Natural killer cell (primary cell): ENCODE measurements at regions not wholly inside any gene's neighbourhood (a gene's known extent, or its start where the extent isn't known, plus 50 kb on each side); places are given as distances from the start of the nearest gene placed in this dataset.

ENCODE experiments used
- ATAC-seq, 3 donors: fragments of 150-1000 bp in 2 of 3; fragments of 200-7000 bp in 1 of 3; cut with Tn5 transposase; 1 replicate in 1 of 3; 2 replicates in 2 of 3; pipeline ENCODE4 v1.10.0; 2021; ENCODE audit warnings: mild to moderate bottlenecking in 2 of 3, moderate library complexity in 2 of 3
- DNase-seq, 2 donors: peaks; one replicate each; pipeline versions ENCODE4 v3.0.0 to v3.0.0-alpha.2; 2013 to 2021; ENCODE audit warnings: mixed read lengths in 1 of 2
- H3K27ac ChIP-seq: one replicate; pipeline ENCODE4 v1.5.1; 2013; ENCODE audit warnings: mild to moderate bottlenecking, low read length
- H3K27me3 ChIP-seq: one replicate; pipeline ENCODE4 v1.6.1; 2013; ENCODE audit warnings: low read length; ENCODE audit not compliant: control insufficient read depth, insufficient read depth
- H3K36me3 ChIP-seq: one replicate; pipeline ENCODE4 v1.6.1; 2013; ENCODE audit warnings: low read length; ENCODE audit not compliant: control insufficient read depth, insufficient read depth
- H3K4me1 ChIP-seq: one replicate; pipeline ENCODE4 v1.6.1; 2013; ENCODE audit warnings: low read length; ENCODE audit not compliant: control insufficient read depth, insufficient read depth
- H3K4me3 ChIP-seq: one replicate; pipeline ENCODE4 v1.5.1; 2013; ENCODE audit warnings: low read length
- H3K9me3 ChIP-seq: one replicate; pipeline ENCODE4 v1.6.1; 2013; ENCODE audit warnings: low read length; ENCODE audit not compliant: control insufficient read depth, insufficient read depth
- H3K27ac Mint-ChIP-seq, 2 donors: one replicate each; pipeline ENCODE4 v1.8.0; 2022; ENCODE audit warnings: mild to moderate bottlenecking in 2 of 2, mixed read lengths in 2 of 2, moderate library complexity in 1 of 2
- H3K27me3 Mint-ChIP-seq, 2 donors: one replicate each; pipeline ENCODE4 v1.8.0; 2022; ENCODE audit warnings: low read depth in 2 of 2, mixed read lengths in 2 of 2
- H3K36me3 Mint-ChIP-seq: one replicate; pipeline ENCODE4 v1.8.0; 2022; ENCODE audit warnings: mixed read lengths
- H3K4me1 Mint-ChIP-seq, 2 donors: one replicate each; pipeline ENCODE4 v1.8.0; 2022; ENCODE audit warnings: mixed read lengths in 2 of 2
- H3K4me3 Mint-ChIP-seq: one replicate; pipeline ENCODE4 v1.8.0; 2022; ENCODE audit warnings: mild to moderate bottlenecking, moderate library complexity, mixed read lengths
- H3K9me3 Mint-ChIP-seq, 2 donors: one replicate each; pipeline ENCODE4 v1.8.0; 2022; ENCODE audit warnings: mixed read lengths in 2 of 2
- CTCF ChIP-seq: fragments of 200-600 bp; IDR thresholded peaks from one replicate; pipeline ENCODE4 v1.8.0; 2022; ENCODE audit warnings: antibody characterized with exemption
- WGBS: methylation state at CpG from one replicate; pipeline ENCODE4 v1.1.7; 2013; ENCODE audit warnings: missing lambda C conversion rate; ENCODE audit not compliant: insufficient coverage; 5-methylcytosine and 5-hydroxymethylcytosine counted together
- intact Hi-C: fragments of 100-400 bp; cut with micrococcal nuclease; formaldehyde crosslinking; loops from one replicate; pipeline ENCODE4 v1.14.2; 2022

DNA sequence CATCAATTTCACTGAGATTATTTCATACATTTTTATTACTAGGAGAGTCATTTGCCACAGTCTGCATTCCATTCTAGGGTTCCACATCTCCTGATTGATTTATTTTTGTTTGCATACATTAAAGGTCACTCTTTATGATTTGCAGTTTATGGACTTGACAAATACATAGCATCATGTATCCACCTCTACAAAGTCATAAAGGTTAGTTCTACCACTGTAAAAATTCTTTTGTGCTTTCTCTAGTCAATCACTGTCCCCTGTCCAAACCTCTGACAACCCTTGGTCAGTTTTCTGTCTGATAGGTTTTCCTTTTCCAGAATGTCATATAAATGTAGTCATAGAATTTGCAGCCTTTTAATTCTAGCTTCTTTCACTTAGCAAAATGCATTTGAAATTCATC is 434.6 kb upstream of the MON1B start:
- Mint-ChIP-seq H3K27me3 (no peaks in the 10 kb centered on the region), H3K27ac (no peak overlapping the region)
- intact Hi-C loops, result no loop called here

GRCh38 chr16:76756951-76757350 is 434.0 kb upstream of the MON1B start:
- TF ChIP-seq CTCF, result no peak
- no peaks in the 10 kb centered on the region for H3K27me3 ChIP-seq
- Mint-ChIP-seq H3K4me3 (no peak overlapping the region), H3K27me3 (no peaks in the 10 kb centered on the region), H3K27ac (no peak overlapping the region), H3K36me3 (peaks cover 7% of the 10 kb centered on the region), H3K9me3 (peaks cover 9 to 14% of the 10 kb centered on the region in 2 donors), H3K4me1 (no peaks in the 10 kb centered on the region)
- no peaks in the 10 kb centered on the region for H3K36me3 ChIP-seq
- no peak overlapping the region for H3K27ac ChIP-seq
- no peak overlapping the region for H3K4me3 ChIP-seq
- no peak for ATAC-seq
- H3K9me3 ChIP-seq, result no peaks in the 10 kb centered on the region
- DNase-seq, result no peak
- H3K4me1 ChIP-seq, result no peaks in the 10 kb centered on the region
- intact Hi-C loops, result no loop called here

More for the DNA sequence above, 434.6 kb upstream of the MON1B start:
- no peak overlapping the region for H3K4me3 Mint-ChIP-seq
- no peaks in the 10 kb centered on the region for H3K9me3 ChIP-seq
- no peaks in the 10 kb centered on the region for H3K36me3 ChIP-seq
- H3K4me1 Mint-ChIP-seq, result no peaks in the 10 kb centered on the region
- peaks cover 9 to 14% of the 10 kb centered on the region in 2 donors for H3K9me3 Mint-ChIP-seq
- no peak overlapping the region for H3K27ac ChIP-seq
- no peaks in the 10 kb centered on the region for H3K27me3 ChIP-seq
- H3K4me3 ChIP-seq, result no peak overlapping the region
- DNase-seq (no peak), ATAC-seq (no peak)
- no peak for TF ChIP-seq CTCF
- H3K36me3 Mint-ChIP-seq, result peaks cover 7% of the 10 kb centered on the region
- H3K4me1 ChIP-seq, result no peaks in the 10 kb centered on the region

DNA sequence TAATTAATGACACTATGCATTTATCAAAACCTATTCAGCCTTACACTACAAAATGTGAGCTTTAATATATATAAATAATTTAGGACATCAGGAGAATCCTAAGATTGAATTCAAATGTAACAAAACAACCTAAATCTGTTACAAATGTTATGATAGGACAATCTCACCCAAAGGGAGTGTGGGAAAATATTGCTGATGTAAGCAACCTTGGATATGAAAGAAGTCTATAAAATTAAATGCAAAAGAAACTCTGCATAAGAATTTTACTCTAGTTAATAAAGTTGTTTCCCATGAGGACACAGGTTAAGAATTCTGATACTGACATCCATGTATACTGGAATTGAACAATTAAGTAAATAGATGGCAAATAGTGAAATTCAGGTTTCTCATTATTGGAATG is 424.5 kb upstream of the MON1B start:
- Histone ChIP-seq H3K27me3 (no peaks in the 10 kb centered on the region), H3K4me1 (no peaks in the 10 kb centered on the region), H3K36me3 (no peaks in the 10 kb centered on the region), H3K27ac (no peak overlapping the region), H3K9me3 (peaks cover 15% of the 10 kb centered on the region), H3K4me3 (no peak overlapping the region)
- TF ChIP-seq CTCF, result no peak
- H3K27me3 Mint-ChIP-seq, result no peaks in the 10 kb centered on the region
- H3K27ac Mint-ChIP-seq, result no peak overlapping the region
- no peak overlapping the region for H3K4me3 Mint-ChIP-seq
- H3K9me3 Mint-ChIP-seq, result peaks cover 11 to 21% of the 10 kb centered on the region in 2 donors
- no peaks in the 10 kb centered on the region for H3K4me1 Mint-ChIP-seq
- ATAC-seq (no peak), DNase-seq (no peak)
- H3K36me3 Mint-ChIP-seq, result no peaks in the 10 kb centered on the region
- intact Hi-C loops, result no loop called here

GRCh38 chr16:76768316-76768715 is 422.7 kb upstream of the MON1B start:
- Mint-ChIP-seq H3K27ac (no peak overlapping the region), H3K36me3 (peaks cover 8% of the 10 kb centered on the region), H3K4me1 (no peaks in the 10 kb centered on the region), H3K4me3 (no peak overlapping the region), H3K27me3 (no peaks in the 10 kb centered on the region), H3K9me3 (peaks cover 13 to 19% of the 10 kb centered on the region in 2 donors)
- whole genome bisulfite sequencing, result 100% methylated on average over 1 of the region's 3 CpGs
- H3K27me3 ChIP-seq, result no peaks in the 10 kb centered on the region
- DNase-seq (no peak), ATAC-seq (no peak)
- no peak for TF ChIP-seq CTCF
- H3K4me1 ChIP-seq, result no peaks in the 10 kb centered on the region
- H3K9me3 ChIP-seq, result peaks cover 11% of the 10 kb centered on the region
- no peak overlapping the region for H3K4me3 ChIP-seq
- no peak overlapping the region for H3K27ac ChIP-seq
- H3K36me3 ChIP-seq, result no peaks in the 10 kb centered on the region
- intact Hi-C loops, result no loop called here
